ENCODE measurements at regions not wholly inside any gene's neighbourhood (a gene's known extent, or its start where the extent isn't known, plus 50 kb on each side); places are given as distances from the start of the nearest gene placed in this dataset.

GRCh38 chr6:48817333-48818051 lies 645.6 kb downstream of the MMUT start:
- Mint-ChIP-seq H3K9me3 (0 out of 5 replicates have a peak, but pooled peaks cover 0 to 4% of the 10 kb centered on the region in 2 experiments), H3K27me3 (ENCODE audit: low read depth) (no peaks in the 10 kb centered on the region), H3K36me3 (ENCODE audit: insufficient read depth in 1 of 3, low read depth in 3 of 3) (peaks cover 0 to 6% (median 0%) of the 10 kb centered on the region in 3 experiments; a peak in 1 of 7 replicates), H3K4me3 (no peak overlapping the region), H3K27ac (no peak overlapping the region), H3K4me1 (0 out of 4 replicates have a peak, but pooled peaks cover 0 to 2% of the 10 kb centered on the region in 2 experiments)
- no CpG with 5 or more reads among the region's 4 CpGs for whole genome bisulfite sequencing (ENCODE audit: extremely low coverage, insufficient read length, low lambda C conversion rate)
- Histone ChIP-seq H3K18ac (ENCODE audit: insufficient read length, low read depth, low read length) (no peak overlapping the region), H3K4me2 (ENCODE audit: insufficient read depth, insufficient read length, low read length) (no peak overlapping the region), H4K20me1 (ENCODE audit: control insufficient read depth, insufficient read depth, insufficient read length) (no peaks in the 10 kb centered on the region), H3K9ac (ENCODE audit: extremely low read depth, insufficient read length, low read length) (no peak overlapping the region), H3K4ac (ENCODE audit: low read depth, low read length) (no peak overlapping the region), H4K5ac (ENCODE audit: insufficient read length, low read depth, low read length) (no peak overlapping the region), H2BK120ac (ENCODE audit: low read depth, low read length, poor library complexity, severe bottlenecking) (no peak overlapping the region), H2AK5ac (ENCODE audit: insufficient read length, low read length) (no peak overlapping the region), H4K91ac (ENCODE audit: insufficient read length, low read depth, low read length) (no peak overlapping the region), H3K9me3 (ENCODE audit: control insufficient read depth, low read depth, low read length) (no peaks in the 10 kb centered on the region), H3K23ac (ENCODE audit: insufficient read length, low read depth, low read length) (no peak overlapping the region), H2BK15ac (ENCODE audit: low read depth, low read length) (no peak overlapping the region), H3K27me3 (ENCODE audit: insufficient read depth, low read length) (no peaks in the 10 kb centered on the region), H2BK20ac (ENCODE audit: low read depth, low read length, poor library complexity, severe bottlenecking) (no peak overlapping the region), H2AFZ (ENCODE audit: low read length) (no peak overlapping the region), H3T11ph (ENCODE audit: low read length) (no peak overlapping the region), H3K23me2 (ENCODE audit: insufficient read length, low read depth, low read length, poor library complexity, severe bottlenecking) (no peaks in the 10 kb centered on the region), H2BK12ac (ENCODE audit: insufficient read length, low read depth, low read length) (no peak overlapping the region), H4K8ac (replicated peaks; ENCODE audit: insufficient read length, low read depth, low read length) (no peak overlapping the region), H3K79me2 (ENCODE audit: insufficient read depth, low read length) (no peaks in the 10 kb centered on the region), H3K14ac (ENCODE audit: insufficient read depth, low read length) (no peak overlapping the region), H3K27ac (ENCODE audit: insufficient read length, low read depth, low read length) (no peak overlapping the region), H2BK5ac (ENCODE audit: insufficient read length, low read length) (no peak overlapping the region), H3K56ac (ENCODE audit: insufficient read length, low read depth, low read length) (no peak overlapping the region), H3K79me1 (ENCODE audit: insufficient read depth, low read depth, low read length, poor library complexity, severe bottlenecking) (no peaks in the 10 kb centered on the region), H3K4me1 (ENCODE audit: insufficient read depth, low read length) (no peaks in the 10 kb centered on the region)
- no peak for DNase-seq
- TF ChIP-seq CTCF (conservative IDR thresholded peaks at IDR 0.05): no peak

Measured in H9 (cell line).